IMR-90 (cell line): ENCODE measurements at regions not wholly inside any gene's neighbourhood (a gene's known extent, or its start where the extent isn't known, plus 50 kb on each side); places are given as distances from the start of the nearest gene placed in this dataset.

Experiments used
- ATAC-seq: fragments of 200-7000 bp; cut with Tn5 transposase; 2 replicates; pipeline ENCODE4 v1.9.1; 2020; ENCODE audit warnings: low read depth, mild to moderate bottlenecking, moderate library complexity
- BruUV-seq: library from RNA; stranded (reverse); fragments of 400-500 nt; replicated peaks from 2 replicates; lab custom pipeline; 2021; lab: Mats Ljungman, UMichigan
- CTCF ChIA-PET: fragments of 300-600 bp; formaldehyde crosslinking; extraction: SDS; loops from one replicate; lab custom pipeline; 2021; ENCODE audit warnings: antibody characterized with exemption; lab: Yijun Ruan, JAX
- POLR2A ChIA-PET: fragments of 300-600 bp; sonication (Branson Sonifier 250); formaldehyde crosslinking; loops from one replicate; lab custom pipeline; 2022; ENCODE audit warnings: antibody characterized with exemption; ENCODE audit not compliant: unreplicated experiment; lab: Charles Lee
- DNase-seq: peaks from one replicate; pipeline ENCODE4 v3.0.0; 2013
- H2AFZ ChIP-seq: replicated peaks from 2 replicates; pipeline ENCODE3; 2013; ENCODE audit warnings: low read length, mild to moderate bottlenecking; ENCODE audit not compliant: poor library complexity
- H2AK5ac ChIP-seq: 2 replicates; pipeline ENCODE4 v1.6.1; 2013; ENCODE audit warnings: low read depth, low read length, inconsistent platforms
- H2AK9ac ChIP-seq: replicated peaks from 2 replicates; pipeline ENCODE3; 2013; ENCODE audit warnings: mild to moderate bottlenecking, low read depth, low read length, moderate library complexity; ENCODE audit not compliant: poor library complexity
- H2BK120ac ChIP-seq: 2 replicates; pipeline ENCODE4 v1.6.1; 2013; ENCODE audit warnings: low read depth, low read length, inconsistent platforms
- H2BK15ac ChIP-seq: 3 replicates; pipeline ENCODE4 v1.6.1; 2013; ENCODE audit warnings: low read depth, low read length, inconsistent platforms
- H2BK20ac ChIP-seq: 2 replicates; pipeline ENCODE4 v1.6.1; 2013; ENCODE audit warnings: low read depth, mild to moderate bottlenecking, inconsistent platforms, low read length, moderate library complexity
- H2BK5ac ChIP-seq: 2 replicates; pipeline ENCODE4 v1.6.1; 2013; ENCODE audit warnings: mild to moderate bottlenecking, low read depth, low read length, inconsistent platforms; ENCODE audit not compliant: poor library complexity, severe bottlenecking
- H3K14ac ChIP-seq: replicated peaks from 2 replicates; pipeline ENCODE4 v1.6.1; 2013; ENCODE audit warnings: low read depth, low read length, inconsistent platforms
- H3K18ac ChIP-seq: 2 replicates; pipeline ENCODE4 v1.6.1; 2013; ENCODE audit warnings: low read depth, low read length, control low read depth
- H3K23ac ChIP-seq: 2 replicates; pipeline ENCODE4 v1.6.1; 2013; ENCODE audit warnings: low read depth, low read length, inconsistent platforms
- H3K27ac ChIP-seq: 2 replicates; pipeline ENCODE4 v1.5.1; 2013; ENCODE audit warnings: mild to moderate bottlenecking, control low read depth, low read length; ENCODE audit not compliant: insufficient read depth
- H3K27me3 ChIP-seq: 2 replicates; pipeline ENCODE4 v1.6.1; 2013; ENCODE audit warnings: low read length; ENCODE audit not compliant: control insufficient read depth, insufficient read depth
- H3K36me3 ChIP-seq: 2 replicates; pipeline ENCODE4 v1.6.1; 2013; ENCODE audit warnings: low read length, mixed read lengths; ENCODE audit not compliant: control insufficient read depth, insufficient read depth
- H3K4ac ChIP-seq: 2 replicates; pipeline ENCODE4 v1.6.1; 2013; ENCODE audit warnings: low read depth, low read length, inconsistent platforms
- H3K4me1 ChIP-seq: 2 replicates; pipeline ENCODE4 v1.6.1; 2013; ENCODE audit warnings: low read length, mixed read lengths; ENCODE audit not compliant: control insufficient read depth, insufficient read depth
- H3K4me2 ChIP-seq: 2 replicates; pipeline ENCODE4 v1.6.1; 2013; ENCODE audit warnings: low read depth, mild to moderate bottlenecking, control low read depth, low read length, moderate library complexity
- H3K4me3 ChIP-seq: 2 replicates; pipeline ENCODE4 v1.5.1; 2013; ENCODE audit warnings: low read depth, mild to moderate bottlenecking, control low read depth, low read length, moderate library complexity; ENCODE audit not compliant: insufficient read depth
- H3K56ac ChIP-seq: 2 replicates; pipeline ENCODE4 v1.6.1; 2013; ENCODE audit warnings: low read length, inconsistent platforms; ENCODE audit not compliant: insufficient read depth; ENCODE audit errors: extremely low read depth
- H3K79me1 ChIP-seq, 2 experiments: 2 replicates each; pipeline ENCODE4 v1.6.1; 2013; ENCODE audit warnings: low read length in 2 of 2, inconsistent platforms in 1 of 2, low read depth in 1 of 2
- H3K9ac ChIP-seq: 2 replicates; pipeline ENCODE4 v1.6.1; 2013; ENCODE audit warnings: low read depth, low read length, control low read depth
- H3K9me1 ChIP-seq: 2 replicates; pipeline ENCODE4 v1.6.1; 2013; ENCODE audit warnings: low read length, inconsistent platforms; ENCODE audit not compliant: insufficient read depth
- H3K9me3 ChIP-seq: 2 replicates; pipeline ENCODE4 v1.6.1; 2013; ENCODE audit warnings: low read length; ENCODE audit not compliant: control insufficient read depth, insufficient read depth
- H4K20me1 ChIP-seq: 2 replicates; pipeline ENCODE4 v1.6.1; 2013; ENCODE audit warnings: low read length, inconsistent platforms; ENCODE audit not compliant: insufficient read depth
- H4K5ac ChIP-seq: 2 replicates; pipeline ENCODE4 v1.6.1; 2013; ENCODE audit warnings: mild to moderate bottlenecking, low read depth, low read length, control low read depth
- H4K8ac ChIP-seq, 2 experiments: 2 replicates each; pipeline ENCODE4 v1.6.1; 2013; ENCODE audit warnings: low read depth in 2 of 2, low read length in 2 of 2, control low read depth in 1 of 2, inconsistent platforms in 1 of 2
- H4K91ac ChIP-seq: 2 replicates; pipeline ENCODE4 v1.6.1; 2013; ENCODE audit warnings: low read depth, low read length, inconsistent platforms; ENCODE audit not compliant: insufficient read depth
- BHLHE40 ChIP-seq: fragments of 150-350 bp; IDR thresholded peaks from 2 replicates; pipeline ENCODE4 v1.6.1; 2016; ENCODE audit warnings: mild to moderate bottlenecking, low read depth, low read length
- MAFK ChIP-seq: IDR thresholded peaks from 2 replicates; pipeline ENCODE4 v1.6.1; 2012; ENCODE audit warnings: low read depth, low read length, improper control_type of control experiment
- MAZ ChIP-seq: IDR thresholded peaks from 2 replicates; pipeline ENCODE4 v1.6.1; 2012; ENCODE audit warnings: low read depth, mild to moderate bottlenecking, low read length, improper control_type of control experiment, moderate library complexity, borderline replicate concordance
- WGBS, 2 experiments: methylation state at CpG; one replicate each; pipeline versions ENCODE4 v1.1.5 to v1.1.7; 2013; ENCODE audit warnings: missing lambda C conversion rate in 2 of 2; ENCODE audit not compliant: insufficient read length in 1 of 2; ENCODE audit errors: extremely low coverage in 2 of 2; 5-methylcytosine and 5-hydroxymethylcytosine counted together
- dilution Hi-C: fragments of 300-500 bp; cut with HindIII; formaldehyde crosslinking; loops from one replicate; pipeline ENCODE4 v1.14.3; 2018; ENCODE audit warnings: low sequenced_read_pairs; ENCODE audit not compliant: unreplicated experiment
- in situ Hi-C: fragments of 300-500 bp; cut with MboI; formaldehyde crosslinking; loops from 3 replicates; pipeline ENCODE4 v1.14.3; 2019; ENCODE audit warnings: low sequenced_read_pairs, inconsistent platforms, mixed read lengths
- intact Hi-C: fragments of 100-400 bp; cut with micrococcal nuclease; formaldehyde crosslinking; loops from 2 replicates; pipeline ENCODE4 v1.10.0; 2022

DNA sequence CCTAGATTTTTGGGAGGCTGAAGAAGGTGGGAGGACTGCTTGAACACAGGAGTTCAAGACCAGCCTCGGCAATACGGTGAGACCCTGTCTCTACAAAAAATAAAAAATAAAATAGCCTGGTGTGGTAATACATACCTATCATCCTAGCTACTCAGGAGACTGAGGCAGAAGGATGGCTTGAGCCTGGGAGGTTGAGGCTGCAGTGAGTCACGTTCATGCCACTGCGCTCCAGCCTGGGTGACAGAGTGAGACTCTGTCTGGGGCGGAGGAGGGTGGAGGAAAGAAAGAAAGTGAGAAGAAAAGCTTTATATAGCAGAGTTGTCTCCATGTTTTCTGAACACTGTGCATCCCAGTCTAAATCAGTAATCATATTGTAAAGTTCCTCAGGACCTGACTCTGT is 301.4 kb upstream of the CNTN6 start:
- TF ChIP-seq MAZ (no peak), BHLHE40 (no peak), MAFK (no peak)
- no peak overlapping the region for H4K91ac ChIP-seq
- H4K20me1 ChIP-seq, result no peaks in the 10 kb centered on the region
- H2AFZ ChIP-seq, result no peak overlapping the region
- in situ Hi-C loops (no loop called here), dilution Hi-C loops (no loop called here), intact Hi-C loops (no loop called here)
- no peaks in the 10 kb centered on the region for H3K36me3 ChIP-seq
- ChIA-PET POLR2A (no interaction called here), CTCF (no interaction called here)
- H3K9ac ChIP-seq, result no peak overlapping the region
- DNase-seq (no peak), ATAC-seq (no peak)
- H3K14ac ChIP-seq, result no peak overlapping the region
- H3K9me3 ChIP-seq, result peaks cover 5% of the 10 kb centered on the region
- no peak overlapping the region for H2BK15ac ChIP-seq
- no peak overlapping the region for H3K23ac ChIP-seq
- H3K56ac ChIP-seq, result no peak overlapping the region
- H4K8ac ChIP-seq, result no peak overlapping the region
- no CpG with 5 or more reads among the region's 5 CpGs for WGBS, 2 experiments
- H3K79me1 ChIP-seq, result no peaks in the 10 kb centered on the region
- no peaks in the 10 kb centered on the region for H3K27me3 ChIP-seq
- no peak overlapping the region for H2AK9ac ChIP-seq
- no peak overlapping the region for H3K18ac ChIP-seq
- H2BK5ac ChIP-seq, result no peak overlapping the region
- H3K4ac ChIP-seq, result no peak overlapping the region
- no peak overlapping the region for H3K27ac ChIP-seq
- H2BK20ac ChIP-seq, result no peak overlapping the region
- H3K9me1 ChIP-seq, result no peaks in the 10 kb centered on the region
- no peak overlapping the region for H3K4me2 ChIP-seq
- H3K4me1 ChIP-seq, result no peaks in the 10 kb centered on the region
- H3K4me3 ChIP-seq, result no peak overlapping the region
- H4K5ac ChIP-seq, result no peak overlapping the region
- BruUV-seq, result no TSS peak
- H2AK5ac ChIP-seq, result no peak overlapping the region
- no peak overlapping the region for H2BK120ac ChIP-seq
